ENCODE measurements at regions not wholly inside any gene's neighbourhood (a gene's known extent, or its start where the extent isn't known, plus 50 kb on each side); places are given as distances from the start of the nearest gene placed in this dataset.

GRCh38 chr5:67311701-67312100, 115.1 kb upstream of the CD180 start:
- TF ChIP-seq POLR2AphosphoS5 (IDR thresholded peaks at IDR 0.05; ENCODE audit: low read depth, low read length) = no peak
- TF ChIP-seq REST (IDR thresholded peaks at IDR 0.05; ENCODE audit: insufficient read depth in 1 of 2, low read depth in 2 of 2, low read length in 2 of 2) = no peak
- TF ChIP-seq SIN3A (IDR thresholded peaks at IDR 0.05; ENCODE audit: borderline replicate concordance, insufficient read depth, low read length) = no peak

All from PFSK-1 (cell line).